ENCODE measurements at regions not wholly inside any gene's neighbourhood (a gene's known extent, or its start where the extent isn't known, plus 50 kb on each side); places are given as distances from the start of the nearest gene placed in this dataset.

DNA sequence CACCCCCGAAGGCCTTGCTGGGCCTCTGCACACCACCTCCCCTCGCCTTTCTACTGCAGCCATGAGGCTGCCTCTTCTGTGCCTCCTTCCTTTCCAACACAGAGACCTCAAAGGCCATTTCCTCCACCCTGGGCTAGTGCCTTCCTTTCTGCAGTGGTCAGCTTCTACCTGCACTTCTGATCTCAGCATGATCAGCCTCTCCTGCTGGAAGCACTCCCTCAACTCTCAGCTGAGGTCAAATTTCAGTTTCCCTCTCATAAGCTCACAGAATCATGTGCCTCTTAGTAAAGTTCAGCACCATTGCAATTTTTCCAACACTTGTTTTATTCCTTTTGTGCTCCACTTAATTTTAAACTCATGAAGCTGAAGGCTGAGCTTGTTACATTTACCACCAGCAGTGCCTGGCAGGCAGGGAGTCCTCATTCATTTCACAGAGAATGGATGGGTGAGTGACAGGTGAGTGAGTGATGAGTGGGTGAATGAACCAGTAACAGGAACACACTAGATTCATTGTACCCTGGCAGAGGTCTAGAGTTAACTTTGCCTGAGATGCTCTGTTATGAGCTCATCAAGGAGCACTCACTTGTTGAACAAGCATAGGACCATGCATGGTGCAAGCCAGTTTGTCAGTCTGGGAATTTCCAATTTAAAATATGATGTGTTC, 124.0 kb upstream of the PRSS58 start:
- DNase-seq (ENCODE audit: low read depth in 4 of 4, low spot score in 3 of 4), result no peak

DNA sequence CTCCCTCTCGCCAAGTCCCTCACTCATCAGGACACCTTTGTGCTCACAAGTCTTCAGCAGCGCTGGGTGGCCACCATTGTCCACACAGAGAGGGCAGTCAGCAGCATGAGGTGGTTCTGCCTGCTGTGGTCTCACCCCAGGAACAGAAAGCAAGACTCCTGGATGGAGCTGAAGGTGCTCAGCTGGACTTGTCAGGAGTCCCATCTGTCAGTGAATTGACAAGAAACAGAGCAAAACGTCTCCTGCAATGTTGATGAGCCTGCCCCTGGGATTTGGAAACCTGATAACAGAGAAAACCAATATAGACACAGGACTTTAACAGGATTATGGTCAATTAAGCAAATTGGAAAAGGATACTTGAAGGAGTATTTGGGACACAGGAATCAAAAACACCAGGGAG, 122.2 kb upstream of the PRSS58 start:
- DNase-seq (ENCODE audit: low read depth in 4 of 4, low spot score in 3 of 4), result no peak

- no peak for DNase-seq (ENCODE audit: low read depth in 4 of 4, low spot score in 3 of 4)
Observed at GRCh38 chr7:142379201-142379885, 121.5 kb upstream of the PRSS58 start.

DNA sequence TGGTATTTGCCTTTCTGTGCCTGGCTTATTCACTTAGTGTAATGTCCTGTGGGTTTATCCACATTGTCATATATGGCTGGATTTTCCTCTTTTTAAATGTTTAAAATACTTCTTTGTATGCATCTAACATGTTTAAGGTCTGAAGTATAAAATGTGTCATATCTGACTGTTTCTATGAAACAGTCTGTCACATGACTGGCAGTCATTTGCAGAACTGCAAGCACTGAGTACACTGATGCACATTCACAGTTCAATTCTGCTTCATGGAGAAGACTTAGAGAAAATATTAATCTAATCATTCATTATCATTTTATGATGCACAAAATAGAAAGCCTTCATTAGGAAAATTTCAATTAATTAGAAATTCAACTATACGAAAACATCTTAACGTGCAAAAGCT, 119.7 kb upstream of the PRSS58 start:
- DNase-seq (ENCODE audit: low read depth in 4 of 4, low spot score in 3 of 4), result no peak

DNA sequence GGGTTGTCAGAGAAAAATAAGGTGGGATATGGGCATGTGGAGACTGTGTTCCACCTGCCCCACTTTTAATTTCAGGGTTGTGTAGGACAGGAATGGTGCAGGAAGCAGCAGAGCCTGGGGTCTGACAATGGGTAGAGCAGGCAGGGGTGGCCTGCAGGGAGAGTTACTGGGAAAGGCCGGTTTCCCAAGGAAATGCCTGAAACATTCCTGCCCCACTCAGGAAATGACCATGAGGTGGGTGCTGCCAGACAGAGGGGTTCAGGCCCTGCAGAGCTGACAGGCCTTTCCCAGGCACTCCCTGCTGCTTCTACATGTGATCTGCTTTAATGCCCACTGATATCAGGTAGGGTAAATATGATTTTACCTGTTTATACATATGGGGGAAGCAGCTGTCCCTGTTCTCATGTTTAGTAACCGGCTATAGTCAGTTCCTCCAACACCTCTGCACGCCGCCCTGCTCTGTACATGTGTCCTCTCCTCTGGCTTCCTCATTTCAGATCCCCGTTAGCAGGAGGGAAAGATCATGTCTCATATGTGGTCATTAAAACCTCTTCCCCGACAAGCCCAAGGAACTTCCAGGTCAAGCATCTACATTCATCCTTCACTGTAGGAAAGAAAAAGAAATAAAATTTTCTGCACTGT, 118.6 kb upstream of the PRSS58 start:
- DNase-seq (ENCODE audit: low read depth in 4 of 4, low spot score in 3 of 4), result no peak

DNA sequence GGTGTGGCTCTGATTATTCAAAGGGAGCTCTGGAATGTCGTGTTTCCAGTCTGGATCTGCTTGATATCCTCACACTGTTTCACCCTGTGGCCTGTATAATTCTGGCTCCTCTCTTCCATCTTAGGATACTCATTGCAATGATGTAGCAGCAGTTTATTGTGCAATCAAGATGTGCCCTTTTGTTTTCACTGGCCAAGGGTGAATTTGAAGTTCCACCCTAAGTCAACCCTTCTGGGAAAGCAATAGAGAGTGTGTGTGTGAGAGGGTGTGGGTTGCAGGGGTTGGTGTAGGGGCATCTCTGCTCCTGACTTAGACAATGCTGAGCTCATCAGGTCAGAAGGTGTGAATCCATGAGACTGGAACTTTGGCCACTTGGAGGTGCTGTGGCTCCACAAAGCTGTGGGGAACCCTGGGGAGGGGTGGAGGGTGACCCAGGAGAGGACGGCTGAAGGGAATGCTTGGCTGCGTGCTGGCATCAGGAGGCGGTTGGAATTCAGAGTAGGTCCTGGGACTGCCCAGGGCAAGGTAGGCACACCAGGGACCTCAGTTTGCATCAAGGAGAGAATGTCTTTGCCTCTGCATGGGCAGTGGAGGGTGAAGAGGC, 118.0 kb upstream of the PRSS58 start:
- peak in 1 of 4 donors; percentile 34 for DNase-seq (ENCODE audit: low read depth in 4 of 4, low spot score in 3 of 4)

DNA sequence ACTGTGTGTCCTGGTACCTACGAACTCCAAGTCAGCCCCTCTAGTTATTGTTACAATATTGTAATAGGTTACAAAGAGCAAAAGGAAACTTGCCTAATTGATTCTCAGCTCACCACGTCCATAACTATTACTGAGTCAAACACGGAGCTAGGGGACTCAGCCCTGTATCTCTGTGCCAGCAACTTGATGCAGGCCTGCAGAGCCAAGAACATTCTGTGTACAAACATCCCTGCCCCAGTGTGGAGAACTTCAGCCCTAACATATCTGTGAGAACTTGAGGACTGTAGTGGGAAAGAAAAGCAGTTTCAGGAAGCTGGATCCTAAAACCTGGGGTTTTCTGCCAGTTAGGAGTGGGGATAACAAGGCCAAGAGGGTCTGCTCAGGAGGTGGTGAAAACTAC, 114.9 kb upstream of the PRSS58 start:
- DNase-seq (ENCODE audit: low read depth in 4 of 4, low spot score in 3 of 4), result no peak

DNA sequence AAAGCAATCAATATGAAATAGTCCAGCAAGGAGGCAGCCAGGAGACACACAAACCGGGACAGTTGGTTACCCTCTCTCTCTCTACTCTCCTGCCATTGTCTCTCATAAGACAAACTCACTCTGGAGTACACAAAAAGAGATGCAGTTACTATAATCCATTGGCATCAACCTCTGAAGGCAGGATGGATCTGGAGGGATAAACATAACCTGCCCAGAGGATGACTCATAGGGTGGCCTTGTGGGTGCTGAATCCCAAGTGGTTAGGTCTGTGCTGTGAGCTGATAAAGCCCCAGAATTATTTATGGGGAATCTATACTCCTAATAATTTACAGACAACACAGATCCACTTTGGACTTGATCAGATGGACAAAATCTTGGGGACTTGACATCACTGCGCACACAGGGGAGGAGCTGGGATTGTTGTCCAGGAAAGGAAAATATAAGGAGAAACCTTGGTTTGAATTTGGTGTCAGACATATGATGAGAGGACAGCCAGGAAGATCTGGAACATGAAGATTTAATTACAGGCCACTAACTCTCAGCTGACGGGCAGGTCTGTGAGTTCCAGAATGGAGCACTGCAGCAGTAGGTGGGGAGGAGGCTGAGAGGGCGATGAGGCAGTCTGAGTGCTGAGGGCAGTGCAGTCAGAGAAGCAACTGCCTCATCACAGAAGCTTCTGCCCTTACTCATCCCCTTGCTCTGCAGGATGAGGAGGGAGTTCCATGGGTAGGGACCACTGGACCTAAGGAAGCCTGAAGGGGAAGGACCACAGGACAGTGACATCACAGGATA, 113.9 kb upstream of the PRSS58 start:
- no peak for DNase-seq (ENCODE audit: low read depth in 4 of 4, low spot score in 3 of 4)

DNA sequence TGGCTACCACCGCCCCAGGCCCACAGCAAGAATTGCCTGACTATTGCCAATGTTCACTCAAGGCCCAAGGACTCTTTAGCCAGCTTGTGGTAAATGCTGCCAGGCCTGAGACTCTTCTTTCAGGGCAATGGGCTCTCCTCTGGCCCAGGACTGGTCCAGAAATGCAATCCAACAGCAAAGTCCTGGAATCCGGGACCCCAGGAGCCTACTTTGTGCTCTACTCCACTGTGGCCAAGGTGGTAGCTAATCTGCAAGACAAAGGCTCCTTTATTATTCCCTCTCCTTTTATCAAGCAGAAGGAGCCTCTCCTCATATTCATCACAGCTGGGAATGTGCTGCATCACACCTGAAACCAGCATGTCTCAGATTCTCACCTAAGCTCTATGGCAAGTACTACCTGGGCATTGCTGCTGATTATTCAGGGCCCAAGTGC, 107.6 kb upstream of the PRSS58 start:
- no peak for DNase-seq (ENCODE audit: low read depth in 4 of 4, low spot score in 3 of 4)

DNA sequence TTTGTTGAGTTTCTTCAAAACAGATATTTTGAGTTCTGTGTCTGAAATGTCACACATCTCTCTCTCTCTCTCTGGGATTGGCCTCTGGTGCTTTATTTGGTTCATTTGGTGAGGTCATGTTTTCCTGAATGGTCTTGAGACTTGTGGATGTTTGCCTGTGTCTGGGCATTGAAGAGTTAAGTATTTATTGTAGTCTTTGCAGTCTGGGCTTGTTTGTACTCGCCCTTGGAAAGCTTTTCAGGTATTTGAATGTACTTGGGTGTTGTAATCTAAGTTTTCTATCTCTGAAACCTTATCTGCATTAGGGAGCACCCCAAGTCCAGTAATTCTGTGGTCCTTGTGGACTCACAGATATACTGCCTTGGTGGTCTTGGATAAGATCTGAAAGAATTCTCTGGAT, 106.7 kb upstream of the PRSS58 start:
- no peak for DNase-seq (ENCODE audit: low read depth in 4 of 4, low spot score in 3 of 4)

- no peak for DNase-seq (ENCODE audit: low read depth in 4 of 4, low spot score in 3 of 4)
Observed at GRCh38 chr7:142362349-142362748, 104.5 kb upstream of the PRSS58 start.

DNA sequence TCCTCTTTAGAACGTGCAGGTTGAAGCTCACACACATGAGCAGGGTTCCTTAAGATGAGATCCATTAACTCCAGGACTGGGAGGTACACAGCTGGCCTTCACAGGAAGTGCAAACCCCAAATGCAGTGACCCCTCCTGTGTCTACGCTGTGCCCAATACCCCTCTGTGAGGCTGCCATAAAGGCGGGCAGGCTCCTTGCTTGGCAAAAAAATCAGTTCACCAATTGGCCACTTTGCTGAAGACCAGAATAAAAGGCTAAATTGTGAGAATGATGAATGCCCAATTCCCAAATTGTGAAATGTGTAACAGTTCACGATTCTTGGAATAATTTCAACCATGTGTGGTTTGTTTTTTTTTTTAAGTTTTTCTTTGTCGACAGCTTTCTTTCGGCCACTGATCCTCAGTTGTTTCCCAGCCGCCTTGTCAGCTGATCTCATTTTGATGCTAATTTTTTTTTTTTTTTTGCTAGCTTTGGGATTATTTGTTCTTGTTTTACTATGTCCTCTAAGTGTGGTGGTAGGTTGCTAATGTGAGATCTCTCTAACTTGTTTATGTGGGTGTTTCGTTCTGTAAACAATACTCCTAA, 101.9 kb upstream of the PRSS58 start:
- DNase-seq (ENCODE audit: low read depth in 4 of 4, low spot score in 3 of 4), result no peak

DNA sequence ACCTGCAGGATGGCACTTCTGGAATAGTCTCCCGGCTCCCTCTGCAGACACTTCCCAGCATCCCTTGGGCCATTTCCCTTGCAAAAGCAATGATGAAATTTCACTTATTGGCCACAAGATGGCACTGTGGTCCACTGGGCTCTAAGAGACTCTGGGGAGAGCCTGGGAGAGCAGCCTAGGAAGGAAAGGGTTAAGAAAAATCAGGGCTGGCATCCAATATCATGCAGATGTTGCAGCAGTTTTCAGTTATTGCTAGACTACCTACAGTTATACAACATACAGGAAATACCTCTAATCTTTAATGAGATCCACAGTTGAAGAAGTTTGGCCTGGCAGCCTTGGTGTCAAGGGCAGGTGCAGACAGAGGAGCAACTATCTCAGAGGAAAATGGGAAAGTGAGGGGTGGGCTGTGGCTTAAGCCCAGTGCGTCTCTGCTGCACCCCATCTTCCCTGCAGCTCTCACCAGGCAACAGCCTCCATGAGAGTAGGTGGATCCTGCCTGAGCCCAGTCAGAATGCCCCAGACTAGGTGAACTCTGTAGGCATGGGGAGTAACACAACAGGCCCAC, 100.2 kb upstream of the PRSS58 start:
- DNase-seq (ENCODE audit: low read depth in 4 of 4, low spot score in 3 of 4), result peak in 2 of 4 donors; percentile 18 to 29

DNA sequence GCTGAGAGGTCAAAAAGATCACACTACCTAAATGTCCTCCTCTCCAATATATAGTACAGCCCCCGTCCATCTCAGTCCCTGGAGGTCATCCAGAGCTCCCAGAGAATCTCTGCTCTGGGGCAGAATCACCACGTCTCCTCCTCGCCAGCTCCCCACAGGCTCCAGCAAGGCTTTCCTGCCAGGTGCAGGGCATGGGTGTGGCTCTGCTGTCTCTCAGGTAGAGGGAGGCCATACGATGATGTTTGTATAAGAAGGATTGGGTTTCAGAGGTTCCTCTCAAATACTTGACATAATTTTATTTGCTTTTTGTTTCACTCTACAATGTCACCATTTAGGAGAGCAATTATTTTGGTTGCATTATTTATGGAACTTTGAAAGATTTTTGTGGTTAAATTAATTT, 98.3 kb upstream of the PRSS58 start:
- DNase-seq (ENCODE audit: low read depth in 4 of 4, low spot score in 3 of 4), result no peak

DNA sequence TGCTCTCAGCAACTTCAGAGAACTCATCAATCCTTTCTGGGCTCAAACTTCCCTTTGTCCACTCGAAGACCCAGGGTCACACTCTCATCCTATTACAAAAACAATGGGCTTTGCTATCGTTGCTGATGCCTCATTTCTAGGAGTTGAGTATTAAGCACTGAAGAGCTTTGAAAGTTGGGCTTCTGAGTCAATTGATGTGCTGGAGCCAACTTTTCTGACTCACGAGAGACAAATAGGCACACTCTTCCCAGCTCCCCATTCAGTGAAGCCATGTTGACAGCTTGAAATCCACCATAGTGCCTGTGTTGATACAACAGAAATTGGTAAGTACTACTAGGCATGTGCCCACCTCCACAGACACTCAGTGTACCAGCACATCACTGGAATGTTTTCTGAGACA, 97.5 kb upstream of the PRSS58 start:
- DNase-seq (ENCODE audit: low read depth in 4 of 4, low spot score in 3 of 4), result no peak

- DNase-seq (ENCODE audit: low read depth in 4 of 4, low spot score in 3 of 4), result no peak
Observed at GRCh38 chr7:142353147-142354060, 95.5 kb upstream of the PRSS58 start.

DNA sequence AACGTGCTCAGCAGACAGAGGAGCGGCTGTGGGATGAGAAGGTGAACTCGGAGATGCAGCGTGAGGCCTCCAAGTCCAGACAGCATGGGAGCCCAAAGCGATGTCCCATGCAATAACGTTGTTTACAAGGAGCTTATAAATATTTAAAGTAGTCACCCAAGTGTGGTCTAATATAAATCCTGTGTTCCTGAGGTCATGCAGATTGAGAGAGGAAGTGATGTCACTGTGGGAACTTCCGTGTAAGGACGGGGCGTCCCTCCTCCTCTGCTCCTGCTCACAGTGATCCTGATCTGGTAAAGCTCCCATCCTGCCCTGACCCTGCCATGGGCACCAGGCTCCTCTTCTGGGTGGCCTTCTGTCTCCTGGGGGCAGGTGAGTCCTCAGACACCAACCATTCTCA, 94.7 kb upstream of the PRSS58 start:
- no peak for DNase-seq (ENCODE audit: low read depth in 4 of 4, low spot score in 3 of 4)

DNA sequence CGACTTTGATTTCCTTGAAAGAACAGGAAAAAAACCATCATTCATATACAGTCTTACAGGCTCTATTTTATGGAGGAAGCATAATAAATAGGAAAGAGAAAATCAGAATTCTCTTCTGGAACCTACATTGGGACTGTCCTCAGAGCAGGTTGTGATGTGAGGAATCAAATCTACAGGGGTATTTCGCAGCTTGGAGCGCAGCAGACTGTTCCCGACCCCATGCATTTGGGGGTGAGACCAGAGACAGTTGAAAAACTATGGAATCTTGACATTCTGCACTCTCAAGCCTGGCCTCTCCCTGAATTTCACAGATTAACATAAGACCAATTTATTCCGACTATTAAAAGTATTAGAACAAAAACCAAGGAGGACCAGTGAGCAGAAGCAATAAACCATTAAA, 93.3 kb upstream of the PRSS58 start:
- DNase-seq (ENCODE audit: low read depth in 4 of 4, low spot score in 3 of 4), result no peak

Data from left renal pelvis (tissue), 4 donors.